Right atrium auricular region (tissue), 2 donors: ENCODE measurements at regions not wholly inside any gene's neighbourhood (a gene's known extent, or its start where the extent isn't known, plus 50 kb on each side); places are given as distances from the start of the nearest gene placed in this dataset.
A peak's percentile ranks its signal among the peaks of the same experiment; 100 is the strongest.

ENCODE experiments used
- DNase-seq: peaks from one replicate; pipeline ENCODE4 v3.0.0-alpha.2; 2019; ENCODE audit warnings: low spot score
- H3K27ac ChIP-seq, 2 donors: fragments of 200-600 bp; sonication (generic); 1 replicate in 1 of 2; 2 replicates in 1 of 2; pipeline ENCODE4 v1.5.1; 2016 to 2019
- H3K27me3 ChIP-seq, 2 donors: fragments of 200-600 bp; sonication (generic); one replicate each; pipeline versions ENCODE4 v1.5.1 to v1.6.0; 2017 to 2019
- H3K36me3 ChIP-seq: fragments of 200-600 bp; sonication (generic); one replicate; pipeline ENCODE4 v1.5.1; 2016
- H3K4me1 ChIP-seq, 2 donors: fragments of 200-600 bp; sonication (generic); one replicate each; pipeline versions ENCODE4 v1.5.1 to v1.6.0; 2017 to 2019
- H3K4me3 ChIP-seq, 2 donors: fragments of 200-600 bp; sonication (generic); 1 replicate in 1 of 2; 2 replicates in 1 of 2; pipeline ENCODE4 v1.5.1; 2017 to 2019; ENCODE audit warnings: mild to moderate bottlenecking in 1 of 2, moderate library complexity in 1 of 2
- H3K9me3 ChIP-seq, 2 donors: fragments of 200-600 bp; sonication (generic); one replicate each; pipeline ENCODE4 v1.5.1; 2019
- CTCF ChIP-seq, 2 donors: fragments of 200-600 bp; sonication (generic); IDR thresholded peaks; one replicate each; pipeline ENCODE4 v1.5.1; 2019; ENCODE audit warnings: antibody characterized with exemption in 2 of 2

- DNase-seq, result no peak
- no peak overlapping the region for H3K4me3 ChIP-seq
- TF ChIP-seq CTCF (IDR thresholded peaks at IDR 0.05), result no peak
- no peaks in the 10 kb centered on the region for H3K36me3 ChIP-seq
- peak overlapping the region in 1 of 2 donors; percentile 45 for H3K27ac ChIP-seq
- H3K4me1 ChIP-seq, result peaks cover 0 to 15% of the 10 kb centered on the region in 2 donors
- no peaks in the 10 kb centered on the region for H3K9me3 ChIP-seq
- H3K27me3 ChIP-seq, result no peaks in the 10 kb centered on the region
Measured at GRCh38 chr11:15613251-15613650, 498.5 kb downstream of the INSC start.

GRCh38 chr11:15613789-15614188 lies 499.1 kb downstream of the INSC start:
- DNase-seq, result no peak
- H3K4me1 ChIP-seq, result peaks cover 0 to 15% of the 10 kb centered on the region in 2 donors
- H3K27ac ChIP-seq, result peak overlapping the region in 1 of 2 donors; percentile 45
- H3K4me3 ChIP-seq, result no peak overlapping the region
- no peak for TF ChIP-seq CTCF (IDR thresholded peaks at IDR 0.05)
- no peaks in the 10 kb centered on the region for H3K9me3 ChIP-seq
- H3K27me3 ChIP-seq, result no peaks in the 10 kb centered on the region
- H3K36me3 ChIP-seq, result no peaks in the 10 kb centered on the region

GRCh38 chr11:15615398-15616096 lies 500.8 kb downstream of the INSC start:
- Histone ChIP-seq H3K27me3 (no peaks in the 10 kb centered on the region), H3K4me1 (peaks cover 0 to 15% of the 10 kb centered on the region in 2 donors), H3K9me3 (no peaks in the 10 kb centered on the region), H3K4me3 (no peak overlapping the region), H3K27ac (peak overlapping the region in 1 of 2 donors; percentile 58), H3K36me3 (no peaks in the 10 kb centered on the region)
- no peak for TF ChIP-seq CTCF (IDR thresholded peaks at IDR 0.05)
- no peak for DNase-seq

- Histone ChIP-seq H3K36me3 (no peaks in the 10 kb centered on the region), H3K27me3 (no peaks in the 10 kb centered on the region), H3K27ac (peak overlapping the region in 1 of 2 donors; percentile 58), H3K4me3 (no peak overlapping the region), H3K4me1 (peaks cover 0 to 15% of the 10 kb centered on the region in 2 donors), H3K9me3 (no peaks in the 10 kb centered on the region)
- TF ChIP-seq CTCF (IDR thresholded peaks at IDR 0.05), result no peak
- DNase-seq, result no peak
Measured at GRCh38 chr11:15616130-15617105, 501.7 kb downstream of the INSC start.

- H3K27ac ChIP-seq, result no peak overlapping the region
- no peak for TF ChIP-seq CTCF (IDR thresholded peaks at IDR 0.05)
- peaks cover 0 to 15% of the 10 kb centered on the region in 2 donors for H3K4me1 ChIP-seq
- no peak for DNase-seq
- H3K36me3 ChIP-seq, result no peaks in the 10 kb centered on the region
- H3K4me3 ChIP-seq, result no peak overlapping the region
- H3K27me3 ChIP-seq, result no peaks in the 10 kb centered on the region
- H3K9me3 ChIP-seq, result no peaks in the 10 kb centered on the region
Measured at GRCh38 chr11:15617126-15617525, 502.4 kb downstream of the INSC start.
